SU-DHL-6 (cell line): ENCODE measurements at regions not wholly inside any gene's neighbourhood (a gene's known extent, or its start where the extent isn't known, plus 50 kb on each side); places are given as distances from the start of the nearest gene placed in this dataset.

Experiments used
- H2AFZ ChIP-seq: fragments of 200-600 bp; sonication (generic); 2 replicates; pipeline ENCODE4 v1.6.1; 2014; ENCODE audit warnings: low read depth, mild to moderate bottlenecking, moderate library complexity, mixed read lengths, antibody characterized with exemption, low read length; ENCODE audit not compliant: severe bottlenecking
- H3F3A ChIP-seq: fragments of 200-600 bp; shearing (Covaris generic); 2 replicates; pipeline ENCODE4 v1.6.0; 2016; ENCODE audit warnings: antibody characterized with exemption, mild to moderate bottlenecking; ENCODE audit not compliant: insufficient read depth
- H3K27ac ChIP-seq: fragments of 200-600 bp; sonication (generic); 2 replicates; pipeline ENCODE4 v1.5.1; 2016; ENCODE audit warnings: low read depth, mild to moderate bottlenecking, low read length, moderate library complexity, mixed read lengths
- H3K27me3 ChIP-seq: fragments of 200-600 bp; sonication (generic), shearing (Covaris generic); 2 replicates; pipeline ENCODE4 v1.6.0; 2014; ENCODE audit warnings: mild to moderate bottlenecking, low read length
- H3K36me3 ChIP-seq: fragments of 200-600 bp; sonication (generic); 2 replicates; pipeline ENCODE4 v1.6.1; 2014; ENCODE audit warnings: mild to moderate bottlenecking, low read length, mixed read lengths
- H3K4me2 ChIP-seq: fragments of 300-600, 200-600 bp; shearing (Covaris generic), sonication (generic); 2 replicates; pipeline ENCODE4 v1.6.0; 2014; ENCODE audit warnings: low read length, low read depth, mild to moderate bottlenecking; ENCODE audit not compliant: poor library complexity, severe bottlenecking
- H3K4me3 ChIP-seq: fragments of 200-600 bp; sonication (generic); 2 replicates; pipeline ENCODE4 v1.5.1; 2014; ENCODE audit warnings: antibody characterized with exemption, low read length, mild to moderate bottlenecking, mixed read lengths; ENCODE audit not compliant: insufficient read depth, poor library complexity, severe bottlenecking
- H3K79me2 ChIP-seq: fragments of 200-600 bp; sonication (generic); 2 replicates; pipeline ENCODE4 v1.6.1; 2014; ENCODE audit warnings: mild to moderate bottlenecking, low read length, moderate library complexity; ENCODE audit not compliant: insufficient read depth
- H3K9ac ChIP-seq: fragments of 200-600 bp; sonication (generic); 2 replicates; pipeline ENCODE4 v1.7.0; 2014; ENCODE audit warnings: mild to moderate bottlenecking, low read length
- H3K9me2 ChIP-seq: fragments of 200-600 bp; sonication (generic); replicated peaks from 2 replicates; pipeline ENCODE4 v1.6.1; 2014; ENCODE audit warnings: low read length; ENCODE audit not compliant: insufficient read depth
- H3K9me3 ChIP-seq: fragments of 200-600 bp; sonication (generic); 2 replicates; pipeline ENCODE4 v1.6.1; 2014; ENCODE audit warnings: low read length, mixed read lengths; ENCODE audit not compliant: insufficient read depth
- H4K20me1 ChIP-seq: fragments of 200-600 bp; sonication (generic); 2 replicates; pipeline ENCODE4 v1.6.1; 2014; ENCODE audit warnings: low read depth, mild to moderate bottlenecking, antibody characterized with exemption, low read length, moderate library complexity, mixed read lengths
- CTCF ChIP-seq: fragments of 200-600 bp; sonication (generic); IDR thresholded peaks from one replicate; pipeline ENCODE4 v1.5.1; 2017; ENCODE audit warnings: antibody characterized with exemption, mild to moderate bottlenecking, low read length, moderate library complexity; ENCODE audit not compliant: insufficient read depth, poor library complexity, severe bottlenecking
- EZH2phosphoT487 ChIP-seq: fragments of 200-600 bp; sonication (generic), shearing (Covaris generic); conservative IDR thresholded peaks from 2 replicates; pipeline ENCODE4 v1.6.1; 2018; ENCODE audit warnings: mild to moderate bottlenecking, antibody characterized with exemption, low read length, moderate library complexity, mixed read lengths

- TF ChIP-seq CTCF = no peak
- no peak for TF ChIP-seq EZH2phosphoT487
- Histone ChIP-seq H4K20me1 (no peaks in the 10 kb centered on the region), H3K4me2 (no peak overlapping the region), H3K9ac (no peak overlapping the region), H3K9me3 (no peaks in the 10 kb centered on the region), H3K4me3 (no peak overlapping the region), H2AFZ (no peak overlapping the region), H3K36me3 (no peaks in the 10 kb centered on the region), H3K9me2 (no peaks in the 10 kb centered on the region), H3K27me3 (no peaks in the 10 kb centered on the region), H3F3A (no peaks in the 10 kb centered on the region), H3K27ac (no peak overlapping the region), H3K79me2 (no peaks in the 10 kb centered on the region)
These were observed 159.2 kb downstream of the INHBB start for GRCh38 chr2:120504936-120505705.

- no peak overlapping the region for H3K4me2 ChIP-seq
- no peak for TF ChIP-seq CTCF
- TF ChIP-seq EZH2phosphoT487 = no peak
- no peaks in the 10 kb centered on the region for H3K36me3 ChIP-seq
- no peaks in the 10 kb centered on the region for H3K9me3 ChIP-seq
- H3K79me2 ChIP-seq = no peaks in the 10 kb centered on the region
- no peak overlapping the region for H3K4me3 ChIP-seq
- no peak overlapping the region for H3K27ac ChIP-seq
- H3F3A ChIP-seq = no peaks in the 10 kb centered on the region
- H3K9me2 ChIP-seq = no peaks in the 10 kb centered on the region
- no peaks in the 10 kb centered on the region for H4K20me1 ChIP-seq
- no peak overlapping the region for H2AFZ ChIP-seq
- H3K27me3 ChIP-seq = no peaks in the 10 kb centered on the region
- no peak overlapping the region for H3K9ac ChIP-seq
These were observed 162.7 kb downstream of the INHBB start for GRCh38 chr2:120508567-120509041.

- Histone ChIP-seq H3K79me2 (no peaks in the 10 kb centered on the region), H3K27ac (no peak overlapping the region), H3K4me3 (no peak overlapping the region), H3K4me2 (no peak overlapping the region), H3K9me2 (no peaks in the 10 kb centered on the region), H3F3A (no peaks in the 10 kb centered on the region), H3K9ac (no peak overlapping the region), H3K36me3 (no peaks in the 10 kb centered on the region), H4K20me1 (no peaks in the 10 kb centered on the region), H2AFZ (no peak overlapping the region), H3K27me3 (no peaks in the 10 kb centered on the region), H3K9me3 (no peaks in the 10 kb centered on the region)
- TF ChIP-seq EZH2phosphoT487 (no peak), CTCF (no peak)
These were observed 163.4 kb downstream of the INHBB start for GRCh38 chr2:120509213-120509815.
